GM21367 (cell line): ENCODE measurements at regions not wholly inside any gene's neighbourhood (a gene's known extent, or its start where the extent isn't known, plus 50 kb on each side); places are given as distances from the start of the nearest gene placed in this dataset.
"Not testable (repeated sequence)": the region's sequence is repeated elsewhere in the genome, so short reads cannot be mapped to it uniquely, and the experiment has no call there.

Experiments used
- ATAC-seq: cut with Tn5 transposase; IDR thresholded peaks from one replicate; pipeline ENCODE4 v1.9.1; 2021; ENCODE audit not compliant: unreplicated experiment

DNA sequence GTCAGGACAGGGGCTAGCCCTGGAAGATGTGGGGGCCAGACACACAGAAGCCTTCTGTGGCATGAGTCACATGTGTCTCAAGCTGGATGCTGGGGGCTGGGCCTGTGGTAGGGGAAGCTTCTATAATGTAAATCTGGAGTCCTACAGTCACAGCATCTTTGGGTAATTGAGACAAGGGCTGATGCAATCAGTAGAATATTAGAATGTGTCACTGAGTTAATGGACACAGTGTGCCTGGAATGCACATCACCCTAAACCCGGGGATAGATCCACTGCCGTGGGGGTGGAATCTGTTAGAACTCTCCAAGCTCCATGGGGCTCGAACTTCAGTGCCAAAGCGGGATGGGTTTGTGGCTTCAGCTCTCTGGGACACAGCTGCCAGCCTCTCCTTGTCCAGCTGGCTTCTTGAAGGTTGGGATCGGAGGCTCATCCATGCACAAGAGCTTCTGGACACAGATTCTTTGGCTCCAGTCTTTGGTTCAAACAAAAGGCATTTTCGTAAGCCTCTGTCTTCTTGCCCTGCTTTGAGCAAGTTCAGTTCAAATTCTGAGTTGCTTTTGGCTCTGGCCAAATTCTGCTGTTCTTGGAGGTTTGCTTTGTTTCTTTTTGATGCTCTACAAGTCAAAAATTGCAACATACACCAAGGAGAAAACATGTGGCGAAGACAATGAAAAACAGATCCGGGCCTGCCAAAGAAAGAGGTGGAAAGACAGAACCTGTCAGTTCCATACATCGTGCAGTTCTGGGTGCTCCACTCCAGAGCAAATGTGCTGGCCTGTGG is 194.8 kb upstream of the ZNF32 start:
- no peak for ATAC-seq

DNA sequence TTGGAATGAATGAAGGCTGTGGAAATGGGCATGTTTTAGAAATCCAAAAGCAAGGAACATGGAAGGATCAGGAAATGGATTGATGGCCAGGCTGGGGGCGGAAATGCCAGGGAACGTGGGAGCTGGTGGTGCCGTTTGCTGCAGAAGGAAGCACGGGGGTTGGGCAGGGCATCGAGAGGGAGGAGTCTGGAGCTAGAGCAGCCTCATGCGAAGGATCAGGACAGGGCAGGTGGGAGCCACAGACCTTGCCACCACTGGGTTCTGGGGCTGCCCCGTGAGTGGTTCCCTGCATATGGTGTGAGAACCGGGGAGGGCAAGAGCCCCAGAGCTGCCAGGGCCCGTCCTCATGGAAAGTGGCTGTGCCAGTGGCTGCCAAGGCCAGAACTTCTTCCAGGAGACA is 193.8 kb upstream of the ZNF32 start:
- no peak for ATAC-seq

DNA sequence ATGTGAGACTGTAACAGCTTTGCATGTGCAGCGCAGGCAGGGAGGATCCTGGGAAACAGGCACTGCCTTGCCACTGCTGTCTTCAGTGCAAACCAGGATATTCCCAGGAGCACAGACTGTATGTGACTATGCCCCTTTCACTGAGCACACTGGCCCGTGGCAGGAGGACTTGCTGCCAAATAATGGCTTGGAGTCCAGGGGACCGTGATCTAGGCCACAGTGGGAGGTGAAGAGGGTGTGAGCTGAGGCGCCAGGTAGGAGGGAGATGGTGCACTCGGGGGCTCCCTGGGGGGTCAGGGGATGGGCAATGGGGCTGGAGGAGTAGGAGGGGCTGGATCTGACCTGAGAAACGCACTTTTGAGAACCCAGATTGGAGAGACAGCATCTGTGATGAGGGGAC is 193.4 kb upstream of the ZNF32 start:
- ATAC-seq, result no peak

DNA sequence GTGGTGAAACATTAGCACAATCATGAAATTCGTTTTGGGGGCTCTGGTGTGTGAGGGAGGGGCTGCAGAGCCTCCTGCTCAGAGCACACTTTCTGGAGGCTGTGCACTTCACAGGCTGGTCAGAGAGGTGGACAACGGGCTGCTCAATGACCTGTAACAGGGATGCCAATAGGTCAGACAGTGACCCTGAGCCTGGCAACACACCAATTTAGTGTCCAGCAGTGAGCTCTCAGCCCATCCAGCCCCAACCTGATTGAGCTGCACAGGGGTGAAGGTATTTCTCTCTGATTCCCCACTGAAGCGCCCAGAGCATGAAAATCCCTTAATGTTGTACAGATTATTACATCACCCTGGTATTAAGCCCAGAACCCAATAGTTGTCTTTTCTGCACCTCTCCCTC is 191.3 kb upstream of the ZNF32 start:
- no peak for ATAC-seq

DNA sequence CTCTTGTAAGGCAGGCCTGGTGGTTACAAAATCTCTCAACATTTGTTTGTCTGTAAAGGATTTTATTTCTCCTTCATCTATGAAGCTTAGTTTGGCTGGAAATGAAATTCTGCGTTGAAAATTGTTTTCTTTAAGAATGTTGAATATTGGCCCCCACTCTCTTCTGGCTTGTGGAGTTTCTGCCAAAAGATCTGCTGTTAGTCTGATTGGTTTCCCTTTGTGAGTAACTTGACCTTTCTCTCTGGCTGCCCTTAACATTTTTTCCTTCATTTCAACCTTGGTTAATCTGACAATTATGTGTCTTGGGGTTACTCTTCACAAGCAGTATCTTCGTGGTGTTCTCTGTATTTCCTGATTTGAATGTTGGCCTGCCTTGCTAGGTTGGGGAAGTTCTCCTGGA is 186.1 kb upstream of the ZNF32 start:
- not testable (repeated sequence) for ATAC-seq

DNA sequence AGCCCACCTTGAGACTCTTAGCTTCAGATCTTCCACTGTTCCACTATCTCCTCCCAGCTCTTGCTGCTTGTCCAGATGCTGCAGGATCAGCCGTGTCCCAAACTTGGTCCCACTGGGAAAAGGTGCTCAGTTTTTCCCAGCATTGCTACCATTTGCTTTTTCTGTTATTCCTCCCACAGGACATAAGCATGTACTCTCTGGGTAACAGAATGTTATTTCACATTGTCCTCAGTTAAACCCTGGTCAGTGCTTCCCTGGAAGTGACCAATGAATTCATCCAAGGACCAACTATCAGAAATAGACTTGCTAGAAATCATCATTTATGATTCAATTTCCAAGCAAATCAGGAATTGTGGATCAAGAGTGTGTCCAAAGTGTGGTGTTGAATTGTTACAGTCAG is 179.2 kb upstream of the ZNF32 start:
- ATAC-seq, result no peak

DNA sequence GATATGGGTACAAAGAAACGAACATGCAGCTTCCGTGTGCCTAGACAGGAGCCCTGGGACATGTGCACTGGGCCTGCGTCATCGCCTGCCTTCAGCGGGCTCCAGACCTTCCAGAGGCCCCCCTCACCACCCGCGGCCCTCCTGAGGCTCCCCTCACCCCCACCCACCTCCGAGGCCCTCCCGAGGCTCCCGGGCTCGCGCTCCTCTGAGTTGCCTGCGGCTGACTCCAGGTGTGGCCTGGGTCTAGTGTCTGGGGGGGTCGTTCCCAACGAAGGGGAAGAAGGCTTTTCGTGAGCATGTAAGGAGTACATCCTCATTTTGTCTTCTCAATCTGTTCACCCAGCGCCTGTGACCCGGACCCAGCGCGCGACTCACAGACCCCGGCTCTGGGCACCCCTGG is 177.3 kb upstream of the ZNF32 start:
- ATAC-seq, result no peak

DNA sequence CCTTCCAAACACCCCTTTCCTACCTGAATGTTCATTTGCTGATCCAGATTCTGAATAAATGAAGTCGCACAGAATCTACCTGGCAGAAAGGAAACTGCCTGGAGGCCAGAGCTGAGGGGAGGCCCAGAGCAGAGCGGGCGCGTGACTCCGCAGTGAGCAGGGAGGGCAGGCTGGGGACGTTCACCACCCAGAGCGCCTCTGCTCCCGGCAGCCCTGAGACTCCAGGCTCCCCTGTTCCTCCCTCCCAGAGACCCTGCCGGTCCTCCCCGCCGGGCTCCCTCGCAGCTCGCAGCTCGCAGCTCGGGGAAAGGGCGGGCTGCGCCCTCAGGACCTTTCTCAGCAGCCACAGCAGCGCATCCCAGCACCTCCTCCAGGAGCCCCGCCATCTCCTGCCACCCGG is 176.7 kb upstream of the ZNF32 start:
- no peak for ATAC-seq

DNA sequence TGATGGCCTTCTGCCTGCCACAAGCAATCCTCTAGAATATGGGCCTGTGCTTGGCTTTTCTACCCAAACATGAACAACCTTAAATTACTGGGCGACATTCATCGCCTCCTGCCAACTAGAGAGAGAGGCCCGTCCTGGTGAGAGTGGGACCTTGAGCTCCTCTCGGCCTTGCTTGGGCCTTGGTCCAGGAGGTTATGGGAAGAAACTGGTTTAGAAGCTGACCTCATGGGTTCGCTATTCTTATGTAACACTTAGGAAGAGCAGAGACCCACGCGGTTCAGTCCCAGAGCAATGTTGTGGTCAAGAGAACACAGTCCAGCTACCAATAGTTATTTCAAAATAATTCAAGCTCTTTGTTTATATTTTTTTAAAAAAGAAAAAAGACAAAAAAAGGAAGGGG is 176.3 kb upstream of the ZNF32 start:
- no peak for ATAC-seq

DNA sequence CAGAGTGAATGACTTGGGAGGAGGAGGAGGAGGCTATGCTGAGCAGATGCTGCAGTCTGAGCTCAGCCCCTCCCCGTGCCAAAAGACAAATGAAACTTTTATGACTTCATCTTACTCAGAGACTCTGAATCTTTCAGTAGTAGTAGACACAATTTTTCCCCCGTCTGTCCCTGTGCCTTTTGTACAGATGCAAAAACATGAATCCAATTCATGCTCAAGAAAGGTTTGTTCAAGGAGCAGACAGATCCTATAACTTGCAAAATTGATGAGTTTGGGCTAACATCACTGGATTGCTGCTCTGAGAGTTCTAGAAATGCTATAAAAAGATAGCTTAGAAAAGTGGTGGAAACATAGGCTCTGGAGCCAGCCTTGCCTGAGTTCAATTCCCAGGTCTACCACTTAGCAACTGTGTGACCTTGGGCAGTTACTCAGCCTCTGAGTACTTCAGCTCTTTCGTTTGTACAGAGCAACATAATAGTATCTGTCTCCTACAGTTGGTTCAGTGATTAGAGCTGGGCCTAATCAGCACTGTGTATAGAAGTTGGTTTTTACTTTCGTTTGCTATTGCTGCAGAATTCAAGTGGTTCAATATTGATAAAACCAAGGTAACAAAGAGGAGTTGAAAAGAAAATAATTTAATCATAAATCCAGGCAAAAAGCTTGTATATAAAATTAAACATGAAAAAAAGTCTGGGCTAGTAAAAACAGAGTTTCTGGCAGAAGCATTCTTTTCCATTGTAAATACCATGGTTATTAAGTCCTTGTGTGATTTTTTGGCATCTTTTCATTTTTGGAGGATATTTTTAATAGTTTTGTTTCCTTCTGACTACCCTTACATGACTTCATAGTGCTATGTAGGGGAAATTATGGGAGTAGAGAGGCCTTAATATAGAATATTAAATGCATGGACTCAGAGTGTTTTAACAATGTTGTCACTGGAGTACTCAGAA is 174.2 kb upstream of the ZNF32 start:
- ATAC-seq, result no peak

DNA sequence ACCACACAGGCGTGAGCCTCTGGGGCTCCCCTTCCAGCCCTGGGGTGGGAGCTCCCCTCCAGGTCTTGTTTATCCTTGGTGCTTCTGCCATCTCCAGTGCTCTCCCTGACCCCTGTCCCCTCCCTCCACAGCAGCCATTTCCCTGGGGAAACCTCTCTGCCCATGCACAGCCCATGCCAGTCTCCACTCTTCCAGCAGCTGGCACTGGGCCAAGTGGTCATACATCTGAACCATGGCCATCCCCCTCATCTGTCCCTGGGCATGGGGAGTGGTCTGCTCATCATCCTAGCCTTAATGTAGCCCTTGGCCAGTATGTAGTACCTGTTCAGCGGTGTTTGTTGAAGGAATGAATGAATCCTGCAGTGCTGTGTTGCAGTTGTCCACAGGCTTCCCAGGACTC is 172.4 kb upstream of the ZNF32 start:
- ATAC-seq, result no peak

DNA sequence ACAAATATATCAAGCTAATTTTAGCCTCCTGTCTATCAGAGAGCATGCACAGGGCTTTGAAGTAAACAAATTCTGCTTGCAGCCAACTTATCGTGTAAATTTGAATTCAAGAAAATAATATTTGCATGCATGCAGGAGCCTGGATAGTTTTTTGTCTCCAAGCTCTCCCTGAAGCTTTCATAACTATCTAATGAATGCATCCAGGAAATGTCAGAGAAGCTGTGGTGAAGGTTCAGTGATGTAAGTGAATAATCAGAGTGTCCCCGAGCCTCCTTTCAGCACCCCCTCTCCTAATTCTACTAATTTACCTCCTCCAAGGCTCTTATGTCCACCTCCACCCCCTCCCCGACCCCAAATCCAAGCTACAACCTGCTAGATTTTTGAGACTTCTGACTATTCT is 172.0 kb upstream of the ZNF32 start:
- ATAC-seq, result no peak

DNA sequence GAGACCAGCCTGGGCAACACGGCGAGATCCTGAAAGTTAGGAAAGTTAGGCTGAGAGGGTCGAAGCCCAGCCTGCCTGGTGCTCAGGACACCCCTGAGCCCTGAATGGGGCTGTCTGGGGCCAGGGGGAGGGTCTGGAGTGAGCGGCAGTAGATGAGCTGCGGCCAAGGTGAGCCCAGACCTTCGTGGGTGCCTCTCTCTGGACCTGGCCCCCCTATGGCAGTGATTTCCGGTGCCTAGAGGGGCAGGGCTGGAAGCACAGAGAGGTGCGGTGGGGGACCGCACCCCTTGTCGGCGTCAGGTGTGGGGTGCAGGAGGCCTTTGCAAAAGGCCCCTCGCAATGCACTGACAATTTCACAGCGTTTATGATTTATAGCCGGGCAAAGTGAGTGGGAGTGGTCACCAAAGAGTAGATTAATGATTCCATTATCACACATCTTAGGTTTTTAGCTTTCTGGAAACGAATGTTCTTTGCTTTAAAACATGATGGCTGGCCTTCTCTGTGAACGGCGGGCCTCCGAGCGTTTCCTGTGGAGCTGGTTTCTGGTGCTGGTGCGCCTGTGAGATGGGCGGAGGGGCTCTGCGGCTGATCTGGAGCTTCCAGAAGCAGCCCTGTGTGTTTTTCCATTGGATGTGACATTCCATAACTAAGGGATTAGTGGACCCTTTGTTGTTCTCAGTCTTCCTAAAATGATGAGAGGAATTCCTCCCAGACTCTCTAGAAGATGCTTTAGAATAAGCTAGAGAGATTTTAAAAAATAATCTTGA is 171.0 kb upstream of the ZNF32 start:
- ATAC-seq, result no peak

DNA sequence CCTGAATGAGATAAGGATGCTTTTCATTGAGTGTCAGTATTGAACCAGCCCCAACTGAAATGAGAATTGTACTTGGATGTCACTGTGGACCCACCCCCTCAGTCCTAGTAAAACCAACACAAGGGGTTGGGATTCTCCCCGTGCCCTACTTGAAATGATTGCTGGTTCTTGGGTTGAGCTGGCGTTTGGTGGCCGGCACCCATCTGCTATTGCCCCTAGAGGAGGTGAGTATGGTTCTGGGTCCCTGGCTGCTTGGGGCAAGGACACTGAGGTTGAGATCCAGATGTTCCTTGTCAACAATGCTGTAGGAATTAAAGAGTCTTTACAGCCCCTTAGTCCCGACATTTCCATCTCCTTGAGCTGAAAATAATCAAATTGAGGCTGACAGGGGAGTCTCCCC is 170.0 kb upstream of the ZNF32 start:
- ATAC-seq, result no peak

DNA sequence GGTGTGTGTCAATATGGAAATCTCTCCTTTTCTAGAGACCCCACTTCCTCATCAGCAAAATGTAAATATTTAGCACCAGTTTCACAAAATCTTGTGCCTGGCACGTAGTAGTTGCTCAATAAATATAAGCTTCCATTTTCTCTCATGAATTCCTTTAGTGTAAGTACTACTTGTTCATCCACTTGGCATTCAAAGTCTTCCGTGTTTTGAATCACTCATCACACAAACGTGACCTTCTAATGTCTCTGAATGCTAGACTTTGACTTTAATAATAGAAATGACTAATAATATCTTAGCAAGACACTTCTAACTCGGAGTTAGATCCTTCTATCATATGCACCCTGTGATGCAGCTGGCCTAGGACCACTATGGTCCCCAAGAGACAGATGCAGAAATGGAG is 168.7 kb upstream of the ZNF32 start:
- ATAC-seq, result no peak

DNA sequence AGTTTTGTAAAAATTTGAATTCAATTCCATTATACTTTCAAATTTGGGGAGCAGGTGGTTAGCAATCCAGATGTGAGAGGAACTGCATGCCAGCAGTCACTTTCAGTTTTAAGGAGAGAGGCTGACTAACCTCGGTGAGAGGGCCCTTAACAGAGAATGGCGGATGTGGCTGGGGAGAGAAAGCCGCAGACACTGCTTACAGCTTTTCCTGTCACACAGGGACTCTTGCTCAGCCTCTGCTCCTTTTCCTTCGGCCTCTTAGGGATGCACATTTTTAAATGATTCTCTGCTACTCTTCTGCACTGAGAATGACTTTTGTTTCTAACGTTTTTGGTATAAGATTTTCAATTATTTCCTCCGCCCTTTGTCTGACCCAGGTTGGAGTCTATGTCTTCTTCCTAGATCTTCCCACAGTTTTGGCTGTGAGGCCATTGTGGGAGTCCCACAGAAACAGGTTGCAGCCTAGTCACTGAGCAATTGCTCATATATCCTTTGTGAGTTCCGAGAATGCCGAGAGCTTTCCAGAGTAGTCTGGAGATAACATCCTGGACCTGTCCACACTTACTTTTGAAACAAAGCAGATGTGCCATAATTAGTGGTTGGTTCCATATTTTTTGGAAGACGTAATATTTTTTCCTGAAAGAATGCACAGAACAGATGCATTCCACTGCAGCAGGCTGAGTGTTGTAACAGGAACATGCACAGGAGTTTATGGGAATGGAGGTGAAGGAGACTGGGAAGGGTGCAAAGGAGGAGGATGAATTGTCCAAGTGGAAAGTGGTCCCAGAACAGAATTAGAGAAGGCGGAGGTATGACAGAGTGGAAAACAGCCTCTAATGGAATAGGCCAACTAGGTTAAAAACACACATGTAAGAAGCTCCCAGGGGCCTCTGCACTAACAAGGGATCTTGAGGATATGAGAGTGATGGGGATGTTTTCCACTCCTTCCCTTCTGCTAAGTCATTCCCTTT is 168.0 kb upstream of the ZNF32 start:
- ATAC-seq, result peak; percentile 99

DNA sequence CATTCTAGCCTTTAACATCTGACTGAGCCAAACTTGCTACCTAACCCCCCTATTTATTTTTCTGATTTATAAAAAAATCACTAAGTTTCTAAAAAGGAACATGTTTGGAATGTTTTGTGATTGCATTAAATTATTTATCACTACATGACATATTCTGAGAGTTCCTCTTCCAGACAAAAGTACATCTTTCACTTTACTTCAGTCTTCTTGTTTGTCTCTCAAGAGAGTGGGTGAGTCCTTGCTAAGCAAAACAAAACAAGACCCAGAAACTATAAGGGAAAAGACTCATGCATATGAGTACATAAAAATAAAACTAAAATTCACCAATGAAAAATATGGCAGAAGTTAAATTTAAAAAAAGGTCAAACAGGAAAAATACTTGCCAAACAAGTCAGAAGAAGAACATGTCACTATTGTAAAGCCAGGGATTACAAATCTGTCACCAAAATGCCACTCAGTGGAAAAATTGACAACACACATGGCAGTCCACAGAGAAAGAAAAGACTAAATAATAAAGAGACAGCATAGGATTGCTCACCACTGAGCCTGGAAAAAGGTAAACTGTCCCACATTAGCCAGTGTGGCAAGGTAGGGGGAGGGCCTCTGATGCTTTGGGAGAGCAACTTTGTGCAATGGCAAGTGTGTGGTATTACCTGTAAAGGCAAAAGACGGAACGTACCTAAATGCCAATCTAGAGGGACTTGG is 166.7 kb upstream of the ZNF32 start:
- ATAC-seq, result no peak

DNA sequence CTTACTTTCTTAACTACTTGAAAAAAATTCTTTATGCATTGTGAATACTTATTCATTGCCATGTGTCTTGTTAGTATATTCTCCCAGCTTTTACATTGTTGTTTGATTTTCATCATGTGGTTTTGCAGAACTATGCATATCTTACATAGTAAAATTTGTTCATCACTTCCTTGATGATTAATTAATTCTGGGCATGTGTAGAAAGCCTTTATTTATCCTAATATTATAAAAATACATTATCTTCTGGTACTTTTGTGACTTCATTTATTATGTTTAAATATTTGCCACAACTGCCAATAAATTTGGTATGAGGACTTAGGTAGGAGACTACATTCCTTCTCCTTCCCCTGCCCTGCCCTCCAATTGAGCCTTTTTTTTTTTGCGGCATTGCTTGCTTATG is 166.0 kb upstream of the ZNF32 start:
- ATAC-seq, result no peak

DNA sequence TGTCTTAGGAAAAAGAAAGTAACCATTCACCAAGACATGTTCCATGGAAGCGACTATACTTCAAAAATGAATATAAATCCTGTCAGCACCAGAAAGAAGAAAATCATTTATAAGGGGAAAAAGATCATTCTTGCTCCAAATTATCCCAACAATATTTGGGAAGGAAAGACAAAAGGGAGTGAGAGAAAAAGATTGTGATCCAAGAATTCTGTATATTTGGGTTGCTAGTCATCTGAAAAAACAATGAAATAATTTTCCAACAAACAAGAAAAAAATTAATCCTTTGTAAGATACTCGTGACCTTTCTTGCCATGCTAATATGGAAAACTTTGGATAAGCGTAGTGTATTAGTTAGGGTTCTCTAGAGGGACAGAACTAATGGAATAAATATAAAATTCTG is 163.2 kb upstream of the ZNF32 start:
- ATAC-seq, result no peak
